B cell (primary cell): ENCODE measurements at regions not wholly inside any gene's neighbourhood (a gene's known extent, or its start where the extent isn't known, plus 50 kb on each side); places are given as distances from the start of the nearest gene placed in this dataset.

Experiments
- ATAC-seq: fragments of 200-7000 bp; cut with Tn5 transposase; one replicate; pipeline ENCODE4 v1.10.0; 2021; ENCODE audit warnings: low read depth, mild to moderate bottlenecking, moderate number of reproducible peaks, moderate library complexity
- CTCF ChIA-PET: fragments of 350-600 bp; sonication (Branson Sonifier 250); formaldehyde crosslinking; loops from one replicate; lab custom pipeline; 2021; ENCODE audit warnings: antibody characterized with exemption, inconsistent platforms; lab: Charles Lee
- POLR2A ChIA-PET: fragments of 350-600 bp; sonication (Branson Sonifier 250); formaldehyde crosslinking; loops from one replicate; lab custom pipeline; 2021; ENCODE audit warnings: antibody characterized with exemption; lab: Charles Lee
- DNase-seq: peaks from one replicate; pipeline ENCODE4 v3.0.0; 2013
- H2AFZ ChIP-seq: 2 replicates; pipeline ENCODE4 v1.6.1; 2012; ENCODE audit warnings: mild to moderate bottlenecking, low read depth, low read length; ENCODE audit not compliant: insufficient read depth, poor library complexity, severe bottlenecking
- H3K27ac ChIP-seq, 2 donors: 1 replicate in 1 of 2; 2 replicates in 1 of 2; pipeline ENCODE4 v1.5.1; 2012 to 2013; ENCODE audit warnings: low read length in 2 of 2, mild to moderate bottlenecking in 2 of 2, moderate library complexity in 1 of 2
- H3K27me3 ChIP-seq, 4 experiments: fragments of 200-600 bp in 1 of 4; sonication (generic) in 1 of 4; replicated peaks in 1 of 4; 1 replicate in 2 of 4; 2 replicates in 2 of 4; pipeline versions ENCODE4 v1.6.1 to v1.7.0; 2013 to 2016; ENCODE audit warnings: low read length in 3 of 4, mild to moderate bottlenecking in 2 of 4, mixed read lengths in 1 of 4, moderate library complexity in 1 of 4; ENCODE audit not compliant: insufficient read depth in 4 of 4, control insufficient read depth in 3 of 4; ENCODE audit errors: control extremely low read depth in 1 of 4
- H3K36me3 ChIP-seq, 2 experiments: replicated peaks in 1 of 2; 1 replicate in 1 of 2; 2 replicates in 1 of 2; pipeline versions ENCODE4 v1.6.1 to v1.7.1; 2013; ENCODE audit warnings: low read length in 1 of 2; ENCODE audit not compliant: insufficient read depth in 2 of 2, control insufficient read depth in 1 of 2; ENCODE audit errors: control extremely low read depth in 1 of 2, extremely low read depth in 1 of 2
- H3K4me1 ChIP-seq, 2 donors: fragments of 200-600 bp in 1 of 2; sonication (generic) in 1 of 2; 1 replicate in 1 of 2; 2 replicates in 1 of 2; pipeline versions ENCODE4 v1.5.1 to v1.6.1; 2013 to 2017; ENCODE audit warnings: low read length in 2 of 2; ENCODE audit not compliant: control insufficient read depth in 2 of 2, insufficient read depth in 2 of 2
- H3K4me2 ChIP-seq: replicated peaks from 2 replicates; pipeline ENCODE3; 2012; ENCODE audit warnings: mild to moderate bottlenecking, low read depth, low read length; ENCODE audit not compliant: poor library complexity, severe bottlenecking
- H3K4me3 ChIP-seq, 5 experiments: fragments of 200-600 bp in 1 of 5; sonication (generic) in 1 of 5; 1 replicate in 3 of 5; 2 replicates in 2 of 5; pipeline versions ENCODE4 v1.5.1 to v1.7.0; 2011 to 2016; ENCODE audit warnings: low read length in 4 of 5, mild to moderate bottlenecking in 4 of 5, low read depth in 2 of 5, control low read depth in 1 of 5, moderate library complexity in 1 of 5; ENCODE audit not compliant: insufficient read depth in 1 of 5; ENCODE audit errors: control extremely low read depth in 1 of 5, extremely low read depth in 1 of 5
- H3K79me2 ChIP-seq: fragments of 200-600 bp; sonication (generic); one replicate; pipeline ENCODE4 v1.6.0; 2016; ENCODE audit warnings: low read length; ENCODE audit not compliant: control insufficient read depth, insufficient read depth
- H3K9ac ChIP-seq: fragments of 200-600 bp; sonication (generic); 2 replicates; pipeline ENCODE4 v1.6.1; 2017; ENCODE audit warnings: mild to moderate bottlenecking, low read length, moderate library complexity
- H3K9me3 ChIP-seq, 3 donors: one replicate each; pipeline versions ENCODE4 v1.6.1 to v1.7.1; 2013; ENCODE audit warnings: low read length in 2 of 3; ENCODE audit not compliant: control insufficient read depth in 2 of 3, insufficient read depth in 1 of 3; ENCODE audit errors: control extremely low read depth in 1 of 3
- H4K20me1 ChIP-seq: 2 replicates; pipeline ENCODE4 v1.6.0; 2012; ENCODE audit warnings: mild to moderate bottlenecking, low read length; ENCODE audit not compliant: insufficient read depth, control insufficient read depth, poor library complexity, severe bottlenecking
- H3K27ac Mint-ChIP-seq: one replicate; pipeline ENCODE4 v1.8.0; 2021; ENCODE audit warnings: mixed read lengths
- H3K27me3 Mint-ChIP-seq: one replicate; pipeline ENCODE4 v1.8.0; 2021; ENCODE audit warnings: mixed read lengths
- H3K4me1 Mint-ChIP-seq: one replicate; pipeline ENCODE4 v1.8.0; 2021; ENCODE audit warnings: mixed read lengths
- H3K4me3 Mint-ChIP-seq: one replicate; pipeline ENCODE4 v1.8.0; 2021; ENCODE audit warnings: mixed read lengths
- H3K9me3 Mint-ChIP-seq: one replicate; pipeline ENCODE4 v1.8.0; 2022; ENCODE audit warnings: mixed read lengths; ENCODE audit not compliant: insufficient read depth
- EZH2 ChIP-seq: IDR thresholded peaks from 2 replicates; pipeline ENCODE4 v1.6.1; 2012; ENCODE audit warnings: borderline replicate concordance, low read depth, mild to moderate bottlenecking, moderate library complexity, low read length; ENCODE audit not compliant: insufficient read depth, poor library complexity, severe bottlenecking
- WGBS: methylation state at CpG from one replicate; pipeline ENCODE4 v1.1.5; 2013; ENCODE audit warnings: missing lambda C conversion rate; ENCODE audit not compliant: insufficient coverage; 5-methylcytosine and 5-hydroxymethylcytosine counted together
- intact Hi-C: fragments of 100-400 bp; cut with micrococcal nuclease; formaldehyde crosslinking; loops from one replicate; pipeline ENCODE4 v1.10.0; 2022
- TF ChIP-seq, protein P1 (sequence below): fragments of 200-600 bp; IDR thresholded peaks from one replicate; pipeline ENCODE4 v1.8.0; 2022; ENCODE audit warnings: antibody characterized with exemption, mild to moderate bottlenecking

DNA sequence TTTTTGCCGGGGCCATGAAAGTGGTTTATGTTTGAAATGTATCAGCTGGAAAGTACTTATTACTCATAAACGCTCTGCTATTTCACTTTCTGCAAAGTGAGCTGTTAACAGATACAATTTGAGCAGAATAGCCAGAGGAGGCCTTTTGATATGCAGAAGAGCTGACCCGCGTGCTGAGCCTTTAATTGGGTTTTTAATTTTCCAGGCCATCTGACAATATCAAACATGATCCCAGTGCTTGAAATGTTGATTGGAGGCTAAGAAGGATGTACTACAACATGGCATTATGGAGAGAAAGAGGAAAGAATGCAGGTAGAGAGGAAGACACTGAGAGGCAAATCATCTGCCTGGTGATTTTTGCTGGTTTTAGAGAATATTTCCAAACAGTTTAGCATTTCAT is 261.3 kb upstream of the MEIS2 start:
- Mint-ChIP-seq H3K27ac (no peak overlapping the region), H3K4me3 (no peak overlapping the region), H3K27me3 (no peaks in the 10 kb centered on the region), H3K4me1 (no peaks in the 10 kb centered on the region), H3K9me3 (peaks cover 2% of the 10 kb centered on the region)
- Histone ChIP-seq H3K4me3 (no peak overlapping the region), H3K9me3 (peaks cover 0 to 1% (median 0%) of the 10 kb centered on the region in 3 donors), H4K20me1 (no peaks in the 10 kb centered on the region), H3K27ac (no peak overlapping the region), H3K9ac (no peak overlapping the region), H3K4me2 (no peak overlapping the region), H3K79me2 (no peaks in the 10 kb centered on the region), H3K27me3 (no peaks in the 10 kb centered on the region), H3K4me1 (no peaks in the 10 kb centered on the region), H3K36me3 (no peaks in the 10 kb centered on the region), H2AFZ (no peak overlapping the region)
- CTCF ChIA-PET, result no interaction called here
- ATAC-seq (no peak), DNase-seq (no peak)
- POLR2A ChIA-PET, result no interaction called here
- TF ChIP-seq EZH2, result no peak
- intact Hi-C loops, result no loop called here
- WGBS, result no CpG with 5 or more reads among the region's 4 CpGs

DNA sequence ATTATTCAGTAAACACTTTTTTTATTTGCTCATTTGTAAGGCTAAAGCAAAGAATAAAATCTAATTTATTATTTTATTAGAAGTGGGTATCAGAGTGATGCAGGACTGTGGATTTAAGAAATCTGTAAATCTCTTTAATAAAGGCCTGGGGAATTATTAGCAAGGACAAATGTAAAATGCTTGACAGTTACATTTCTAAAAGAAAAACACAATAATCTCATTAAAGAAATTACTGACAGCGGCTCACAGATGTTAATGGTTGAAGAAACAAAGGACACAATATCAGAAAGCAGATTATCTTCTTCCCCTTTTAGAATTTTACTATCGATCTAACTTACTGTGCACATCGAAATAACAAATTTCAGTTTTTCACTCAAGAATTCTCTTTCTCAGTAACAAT is 262.1 kb upstream of the MEIS2 start:
- no peak for ATAC-seq
- Mint-ChIP-seq H3K4me3 (no peak overlapping the region), H3K27ac (no peak overlapping the region), H3K27me3 (no peaks in the 10 kb centered on the region), H3K9me3 (peaks cover 2% of the 10 kb centered on the region), H3K4me1 (no peaks in the 10 kb centered on the region)
- Histone ChIP-seq H3K4me2 (no peak overlapping the region), H3K4me3 (no peak overlapping the region), H3K9ac (no peak overlapping the region), H4K20me1 (no peaks in the 10 kb centered on the region), H3K27me3 (no peaks in the 10 kb centered on the region), H3K9me3 (peaks cover 0 to 1% (median 0%) of the 10 kb centered on the region in 3 donors), H2AFZ (no peak overlapping the region), H3K27ac (no peak overlapping the region), H3K4me1 (no peaks in the 10 kb centered on the region), H3K36me3 (no peaks in the 10 kb centered on the region), H3K79me2 (no peaks in the 10 kb centered on the region)
- ChIA-PET POLR2A (no interaction called here), CTCF (no interaction called here)
- TF ChIP-seq, protein P1, sequence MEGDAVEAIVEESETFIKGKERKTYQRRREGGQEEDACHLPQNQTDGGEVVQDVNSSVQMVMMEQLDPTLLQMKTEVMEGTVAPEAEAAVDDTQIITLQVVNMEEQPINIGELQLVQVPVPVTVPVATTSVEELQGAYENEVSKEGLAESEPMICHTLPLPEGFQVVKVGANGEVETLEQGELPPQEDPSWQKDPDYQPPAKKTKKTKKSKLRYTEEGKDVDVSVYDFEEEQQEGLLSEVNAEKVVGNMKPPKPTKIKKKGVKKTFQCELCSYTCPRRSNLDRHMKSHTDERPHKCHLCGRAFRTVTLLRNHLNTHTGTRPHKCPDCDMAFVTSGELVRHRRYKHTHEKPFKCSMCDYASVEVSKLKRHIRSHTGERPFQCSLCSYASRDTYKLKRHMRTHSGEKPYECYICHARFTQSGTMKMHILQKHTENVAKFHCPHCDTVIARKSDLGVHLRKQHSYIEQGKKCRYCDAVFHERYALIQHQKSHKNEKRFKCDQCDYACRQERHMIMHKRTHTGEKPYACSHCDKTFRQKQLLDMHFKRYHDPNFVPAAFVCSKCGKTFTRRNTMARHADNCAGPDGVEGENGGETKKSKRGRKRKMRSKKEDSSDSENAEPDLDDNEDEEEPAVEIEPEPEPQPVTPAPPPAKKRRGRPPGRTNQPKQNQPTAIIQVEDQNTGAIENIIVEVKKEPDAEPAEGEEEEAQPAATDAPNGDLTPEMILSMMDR, result no peak
- TF ChIP-seq EZH2, result no peak
- intact Hi-C loops, result no loop called here
- WGBS, result no CpG with 5 or more reads among the region's 3 CpGs
- DNase-seq, result no peak
